HG02798 (cell line): ENCODE measurements at regions not wholly inside any gene's neighbourhood (a gene's known extent, or its start where the extent isn't known, plus 50 kb on each side); places are given as distances from the start of the nearest gene placed in this dataset.
A peak's percentile ranks its signal among the peaks of the same experiment; 100 is the strongest.

Source experiments
- ATAC-seq: cut with Tn5 transposase; IDR thresholded peaks from one replicate; pipeline ENCODE4 v1.9.1; 2021; ENCODE audit warnings: mild to moderate bottlenecking; ENCODE audit not compliant: unreplicated experiment, poor library complexity

- no peak for ATAC-seq
Observed at GRCh38 chr1:48164571-48164970, 57.9 kb upstream of the SLC5A9 start.

- no peak for ATAC-seq
Observed at GRCh38 chr1:48160486-48161132, 61.9 kb upstream of the SLC5A9 start.

DNA sequence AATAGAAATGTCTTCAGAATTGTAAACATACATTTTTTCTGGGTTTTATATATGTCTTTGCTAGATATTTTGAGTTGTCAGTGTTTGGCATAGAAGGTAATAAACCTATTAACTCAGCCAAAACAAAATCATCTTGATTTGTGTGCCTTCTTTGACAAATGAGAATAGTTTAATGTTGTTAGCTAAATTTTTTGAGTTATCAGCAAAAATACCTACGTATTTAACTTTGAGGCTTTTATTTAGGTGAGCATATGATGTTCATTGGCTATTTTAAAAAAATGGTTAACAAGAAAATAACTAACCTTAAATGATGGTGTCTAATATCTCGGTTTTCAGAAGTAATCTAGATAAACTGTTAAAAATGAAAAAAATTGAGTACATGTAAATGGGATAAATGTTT lies 83.2 kb upstream of the SLC5A9 start:
- ATAC-seq, result no peak

GRCh38 chr1:48127735-48128685 lies 94.5 kb upstream of the SLC5A9 start:
- ATAC-seq, result no peak

GRCh38 chr1:48123647-48124046 lies 98.9 kb upstream of the SLC5A9 start:
- ATAC-seq, result no peak

- no peak for ATAC-seq
Observed at GRCh38 chr1:48121955-48122354, 100.6 kb upstream of the SLC5A9 start.

DNA sequence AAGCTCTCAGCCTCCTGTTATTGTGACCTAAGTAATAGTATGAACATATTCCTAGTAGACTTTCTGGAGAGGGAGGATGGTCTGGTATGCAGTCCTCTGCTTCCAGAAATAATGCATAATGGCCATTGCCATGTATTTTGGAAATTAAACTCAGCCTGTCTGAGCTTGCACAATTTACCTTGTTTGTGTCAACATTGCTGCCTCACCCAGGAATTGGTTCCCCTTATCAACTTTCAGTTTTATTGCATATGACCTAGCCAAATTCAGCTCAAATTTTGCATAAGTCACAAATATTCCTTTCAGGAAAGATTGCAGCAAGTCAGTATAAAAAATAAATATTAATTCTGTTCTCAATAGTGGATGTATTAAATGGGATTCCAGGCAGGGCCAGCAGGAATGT lies 101.9 kb upstream of the SLC5A9 start:
- ATAC-seq, result no peak

DNA sequence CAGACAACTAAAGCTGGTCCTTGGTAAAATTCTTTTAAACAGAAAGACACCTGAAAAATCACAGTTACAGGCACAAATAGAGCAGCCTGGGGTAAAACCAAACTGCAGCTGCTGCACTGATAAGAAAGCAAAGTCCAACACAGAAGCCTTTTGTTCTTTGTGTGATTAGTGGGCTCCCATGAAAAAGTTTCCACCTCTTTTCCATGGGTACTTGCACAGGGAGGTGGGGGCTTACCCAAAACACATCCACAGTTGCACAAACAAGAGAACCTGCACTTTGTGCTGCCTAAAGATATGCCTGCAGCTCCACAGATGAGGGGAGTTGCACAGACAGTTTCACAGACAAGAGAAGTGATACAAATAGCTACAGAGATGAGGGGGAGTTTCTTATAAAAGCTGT lies 106.7 kb upstream of the SLC5A9 start:
- ATAC-seq, result no peak

- no peak for ATAC-seq
Observed at GRCh38 chr1:48114596-48115382, 107.7 kb upstream of the SLC5A9 start.

DNA sequence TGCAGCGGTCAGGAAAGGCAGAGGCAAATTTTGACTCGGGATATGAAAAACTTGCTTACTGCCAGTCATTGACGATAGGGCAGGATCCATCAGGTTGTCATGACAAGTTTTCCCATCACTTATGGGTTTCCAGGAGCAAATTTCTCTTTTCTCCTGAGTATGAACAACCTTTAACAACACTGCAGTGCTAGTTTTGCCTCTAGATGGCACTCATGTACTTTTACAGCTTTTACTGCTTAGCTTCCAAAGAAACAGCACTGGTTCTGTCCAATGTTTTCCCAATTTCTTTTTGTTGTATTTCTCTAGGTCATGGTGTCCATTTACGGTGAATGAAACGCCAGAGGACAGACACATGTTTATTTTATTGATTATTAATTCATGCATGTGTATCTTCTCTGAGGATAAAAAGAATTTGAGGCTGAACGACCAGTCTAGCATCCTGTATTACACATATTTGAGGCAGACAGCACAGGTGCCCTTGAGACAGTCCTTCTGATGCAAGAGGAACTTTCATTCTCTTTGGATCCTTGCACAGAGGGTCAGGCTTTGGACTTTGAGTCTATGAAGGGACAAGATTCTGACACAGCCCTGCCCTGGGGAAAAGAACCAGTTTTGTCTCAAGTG lies 112.3 kb upstream of the TRABD2B start:
- ATAC-seq, result peak; percentile 59

GRCh38 chr1:48107516-48107915 lies 110.3 kb upstream of the TRABD2B start:
- no peak for ATAC-seq

- no peak for ATAC-seq
Observed at GRCh38 chr1:48106049-48106448, 108.9 kb upstream of the TRABD2B start.

GRCh38 chr1:48105165-48105564 lies 108.0 kb upstream of the TRABD2B start:
- ATAC-seq, result no peak

GRCh38 chr1:48103495-48103894 lies 106.3 kb upstream of the TRABD2B start:
- no peak for ATAC-seq

GRCh38 chr1:48102766-48103165 lies 105.6 kb upstream of the TRABD2B start:
- ATAC-seq, result no peak

- no peak for ATAC-seq
Observed at GRCh38 chr1:48099072-48099773, 102.0 kb upstream of the TRABD2B start.

- peak; percentile 98 for ATAC-seq
Observed at GRCh38 chr1:48093696-48094528, 96.7 kb upstream of the TRABD2B start.

GRCh38 chr1:48093147-48093546 lies 96.0 kb upstream of the TRABD2B start:
- ATAC-seq, result no peak

- ATAC-seq, result no peak
Observed at GRCh38 chr1:48092401-48092800, 95.2 kb upstream of the TRABD2B start.
